UCSD-AML1 (cell line): ENCODE measurements at regions not wholly inside any gene's neighbourhood (a gene's known extent, or its start where the extent isn't known, plus 50 kb on each side); places are given as distances from the start of the nearest gene placed in this dataset.

Source experiments
- DNase-seq: peaks from one replicate; lab custom pipeline; 2025; ENCODE audit not compliant: unreplicated experiment; lab: John Stamatoyannopoulos, UW

DNA sequence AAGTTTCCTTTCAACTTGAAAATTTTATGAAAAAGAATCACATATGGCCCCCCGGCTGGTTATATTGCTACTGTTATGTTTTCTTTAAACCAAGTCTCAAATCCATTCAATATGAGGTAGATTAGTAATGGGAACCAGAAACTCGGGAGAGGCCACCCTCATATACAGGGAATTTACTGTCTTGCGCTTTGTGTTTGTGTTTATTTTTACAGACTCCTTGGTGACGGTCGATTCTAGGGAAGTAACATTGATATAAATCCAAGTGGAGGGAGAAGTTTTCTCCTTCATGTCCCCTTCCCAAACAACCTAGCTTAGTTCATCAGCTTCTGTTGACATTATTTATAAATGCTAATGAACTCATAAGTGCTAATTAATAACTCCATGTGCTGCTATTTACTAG is 163.5 kb upstream of the LMO4 start:
- no peak for DNase-seq

DNA sequence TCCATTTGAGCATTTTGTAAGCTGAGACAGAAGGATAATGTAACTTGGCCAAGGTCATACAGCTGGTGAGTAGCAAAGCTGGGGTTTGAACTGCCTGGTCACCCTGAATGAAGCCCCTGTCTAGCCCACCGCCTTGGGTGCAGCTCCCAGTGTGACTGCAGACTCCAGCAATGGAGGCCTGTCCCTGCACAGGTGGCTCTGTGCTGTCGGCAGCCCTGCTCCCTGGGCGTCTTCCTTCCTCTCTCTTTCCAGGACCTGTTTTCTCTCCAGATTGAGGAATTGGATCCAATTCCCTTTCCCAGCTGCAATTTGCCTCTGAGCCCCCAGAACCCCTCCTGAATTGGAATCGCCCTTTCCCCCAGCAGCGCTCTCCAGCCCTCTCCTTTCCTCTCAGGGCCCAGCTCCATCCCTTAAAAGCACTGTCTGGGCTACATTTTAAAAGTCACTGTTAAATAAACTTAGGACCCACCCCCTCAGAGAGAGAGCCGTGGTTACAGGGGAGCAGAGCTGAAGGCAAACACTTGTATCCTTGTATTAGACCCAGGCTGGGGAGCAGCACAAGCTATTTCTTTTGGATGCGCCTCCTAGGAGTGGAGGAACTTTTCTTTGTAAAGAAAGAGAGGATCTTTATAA is 161.4 kb upstream of the LMO4 start:
- DNase-seq: no peak

DNA sequence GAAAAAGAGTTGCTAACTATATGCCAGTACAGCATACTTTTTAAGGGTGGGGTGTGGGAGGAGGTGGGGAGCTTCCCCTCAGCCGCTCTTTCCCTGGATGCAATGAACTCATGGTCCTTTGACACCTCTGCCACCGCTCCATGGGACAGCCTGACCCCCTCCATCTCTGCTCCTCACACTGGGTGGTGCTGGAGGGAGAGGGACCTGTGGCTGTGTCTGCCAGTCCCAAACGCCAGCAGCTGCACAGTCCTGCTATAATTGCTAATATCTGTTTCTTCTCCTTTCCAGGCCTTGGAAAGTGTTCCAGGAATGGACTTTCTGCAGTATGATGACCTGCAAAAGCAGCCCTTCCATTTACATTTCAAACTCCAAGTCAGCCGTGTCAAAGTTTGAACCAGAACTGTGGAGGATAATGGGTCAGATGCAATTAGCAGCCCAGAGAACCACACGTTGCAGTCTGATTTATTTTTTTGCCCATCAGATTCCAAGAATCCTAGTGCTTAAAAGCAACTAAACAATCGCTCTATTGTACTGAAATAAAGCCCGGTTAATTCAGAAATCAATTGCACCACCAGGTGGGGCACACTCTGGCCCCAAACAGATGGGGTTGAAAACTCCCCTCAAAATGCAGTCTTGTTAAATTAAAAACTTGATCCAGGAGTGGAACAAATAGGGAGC is 160.7 kb upstream of the LMO4 start:
- DNase-seq: no peak

DNA sequence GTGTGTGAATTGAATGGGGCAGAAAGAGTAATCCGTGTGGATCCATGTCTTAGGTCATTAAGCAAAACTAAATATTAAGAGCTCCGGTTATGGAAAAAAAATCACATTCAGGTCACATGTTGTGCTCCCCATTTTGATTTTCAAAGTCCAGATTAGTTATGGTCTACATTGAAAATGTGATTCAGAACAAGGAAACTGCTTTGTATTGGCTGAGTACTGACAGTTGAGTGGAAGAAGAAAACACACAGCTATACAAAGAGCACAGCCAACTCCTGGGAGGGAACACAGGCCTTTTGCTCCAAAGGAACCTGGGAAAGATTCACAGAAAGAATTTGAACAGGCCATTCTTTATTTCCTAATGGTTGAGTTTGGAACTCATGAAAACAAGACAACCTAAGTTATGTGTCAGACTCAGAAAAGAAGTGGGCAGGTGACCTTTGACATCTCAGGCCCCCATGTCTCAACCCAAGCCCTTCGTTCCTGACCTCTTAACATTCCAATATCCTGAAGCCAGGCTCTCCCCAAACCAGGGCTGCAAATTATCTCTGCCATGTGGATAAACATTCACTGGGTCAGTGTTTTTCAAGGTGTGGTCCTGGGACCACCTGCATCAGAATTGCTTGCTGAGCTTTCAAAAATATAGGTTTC is 159.3 kb upstream of the LMO4 start:
- no peak for DNase-seq

DNA sequence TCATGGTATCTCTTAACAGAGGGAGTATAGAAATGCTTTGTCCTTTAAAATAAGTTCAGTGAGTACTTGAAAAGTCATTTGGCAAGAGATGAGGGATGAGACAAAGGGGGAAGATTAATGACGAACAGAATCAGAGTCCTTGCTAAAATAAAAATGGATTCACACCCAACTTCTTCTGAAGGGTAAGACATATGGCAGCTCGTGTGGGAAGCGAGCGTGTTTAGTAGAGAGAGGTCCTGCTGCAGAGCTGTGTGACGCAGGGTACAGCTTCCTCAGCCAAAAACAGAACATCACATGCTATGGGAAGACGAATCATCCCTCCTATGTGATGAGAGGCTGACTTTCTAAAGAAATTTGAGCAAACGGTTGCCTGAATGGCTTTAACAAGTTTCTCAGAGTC is 158.5 kb upstream of the LMO4 start:
- DNase-seq: no peak

DNA sequence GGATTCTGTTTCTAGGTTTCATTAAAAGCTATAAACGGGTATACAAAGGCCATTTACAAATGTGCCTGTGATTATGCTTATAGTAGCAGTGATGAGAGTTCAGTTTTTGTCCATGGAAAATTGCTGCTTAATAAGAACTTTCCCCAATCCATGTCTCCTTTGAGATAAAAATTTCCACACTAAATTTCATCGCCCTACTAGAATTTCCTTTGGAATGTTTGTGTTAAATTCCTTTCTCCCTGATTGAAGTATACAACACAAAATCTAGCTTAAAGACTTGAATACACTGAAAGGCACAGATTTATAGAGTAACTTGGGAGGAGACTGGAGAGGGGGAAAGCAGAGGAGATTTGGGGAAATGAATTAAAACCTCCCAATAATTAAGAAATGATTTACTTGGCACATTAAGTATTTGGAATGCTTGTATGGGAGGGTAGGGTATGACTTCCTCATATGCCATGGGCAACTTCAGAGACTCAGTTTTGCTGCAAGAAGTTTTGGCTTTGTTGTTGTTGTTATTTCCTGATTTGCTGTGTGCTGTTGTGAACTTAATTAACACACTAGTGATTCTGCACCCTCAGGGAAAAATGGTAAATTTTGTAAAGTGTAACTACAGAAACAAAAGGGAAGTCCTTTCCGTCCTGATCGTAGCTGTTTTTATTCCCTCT is 157.6 kb upstream of the LMO4 start:
- no peak for DNase-seq

DNA sequence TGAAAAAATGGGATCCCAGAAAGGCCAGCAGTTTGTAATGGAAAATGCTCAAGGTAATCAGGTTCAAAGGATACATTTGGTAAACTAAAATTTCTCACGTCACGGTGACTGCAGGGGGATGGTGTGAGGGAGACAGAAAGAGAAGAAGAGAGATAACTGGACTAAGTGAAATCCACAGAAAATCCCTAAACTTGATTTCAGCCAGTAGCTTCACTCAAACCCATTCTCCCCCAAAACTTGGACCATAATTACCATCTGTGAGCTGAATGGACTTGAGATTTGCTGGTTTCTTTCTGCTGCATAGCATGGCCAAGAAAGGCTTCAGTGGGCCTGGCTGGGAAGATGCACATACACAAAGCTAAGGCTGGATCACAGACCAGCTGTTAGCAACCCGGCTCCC is 155.4 kb upstream of the LMO4 start:
- DNase-seq: no peak

DNA sequence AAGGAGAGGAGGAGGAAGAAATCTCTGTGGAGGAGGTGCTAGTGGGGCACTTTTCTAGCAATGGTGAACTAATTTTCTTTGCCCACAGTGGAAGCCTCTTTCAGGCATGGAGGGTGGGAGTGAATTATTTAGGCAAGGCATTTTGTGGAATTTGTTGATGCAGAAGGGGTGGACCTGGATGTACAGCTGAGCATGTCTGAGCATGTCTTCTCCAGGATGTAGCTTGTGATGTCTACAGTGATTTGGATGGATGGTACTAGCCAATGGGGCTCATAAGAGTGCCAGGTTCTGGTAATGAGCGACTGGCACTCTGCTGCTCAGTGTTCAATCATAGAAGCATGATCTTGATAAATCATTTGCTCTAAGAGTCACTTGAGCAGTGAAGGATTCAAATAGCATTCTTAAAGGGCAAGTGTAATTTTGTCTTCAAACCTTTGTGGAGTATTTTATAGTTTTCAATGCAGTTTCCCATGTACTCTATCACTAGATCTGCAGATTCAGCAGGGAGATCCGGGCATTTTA is 153.9 kb upstream of the LMO4 start:
- DNase-seq: no peak

DNA sequence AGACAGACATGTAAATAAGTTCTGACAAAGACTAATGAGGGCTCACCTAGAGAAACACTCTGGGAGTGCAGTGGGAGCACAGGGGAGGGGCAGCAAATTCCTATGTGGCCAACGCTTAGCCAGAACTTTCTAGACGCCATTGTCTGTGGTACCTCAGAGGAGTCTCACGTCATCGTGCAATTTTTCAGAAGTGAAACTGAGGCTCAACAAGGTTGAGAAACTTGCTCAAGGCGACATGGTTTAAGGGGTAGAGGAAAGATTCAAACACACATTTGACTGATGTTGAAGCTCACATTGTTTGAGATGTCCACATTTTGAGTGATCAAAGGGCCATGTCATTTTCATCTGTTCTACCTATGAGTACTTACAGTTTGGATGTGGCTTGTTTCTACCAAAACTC is 152.6 kb upstream of the LMO4 start:
- no peak for DNase-seq

DNA sequence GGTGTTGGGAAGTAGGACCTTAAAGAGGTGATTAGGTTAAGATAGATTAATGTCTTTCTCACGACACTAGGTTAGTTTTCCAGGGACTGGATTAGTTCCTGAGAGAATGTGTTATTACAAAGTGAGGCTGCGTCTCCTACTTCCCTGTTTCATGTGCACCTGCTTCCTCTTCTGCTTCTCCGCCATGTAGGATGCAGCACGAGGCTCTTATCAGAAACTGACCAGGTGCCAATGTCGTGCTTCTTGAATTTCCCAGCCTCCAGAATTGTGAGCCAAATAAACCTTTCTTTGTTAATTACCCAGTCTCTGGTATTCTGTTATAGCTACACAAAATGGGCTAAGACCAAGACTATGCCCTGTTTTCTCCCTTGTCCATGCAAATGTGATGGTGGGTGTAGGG is 152.2 kb upstream of the LMO4 start:
- DNase-seq: no peak

DNA sequence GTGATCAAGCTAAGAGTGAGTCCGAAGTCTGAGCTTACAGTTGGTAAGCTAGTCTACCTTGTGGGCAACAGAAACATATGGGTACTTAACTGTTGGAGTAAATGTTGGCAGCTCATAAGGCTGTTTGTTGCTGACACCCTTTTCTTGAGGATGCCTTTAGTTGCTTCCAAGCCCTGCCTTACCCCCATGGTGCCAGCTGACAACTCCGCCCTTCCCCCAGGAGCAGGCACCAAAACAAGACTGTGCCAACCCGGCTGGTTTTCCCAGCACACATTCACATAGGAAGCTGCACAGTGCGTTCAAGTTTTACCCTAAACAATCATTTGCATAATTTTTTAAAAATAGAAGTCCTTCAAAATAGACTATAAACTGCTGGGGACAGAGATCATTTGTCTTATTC is 150.2 kb upstream of the LMO4 start:
- DNase-seq: no peak

DNA sequence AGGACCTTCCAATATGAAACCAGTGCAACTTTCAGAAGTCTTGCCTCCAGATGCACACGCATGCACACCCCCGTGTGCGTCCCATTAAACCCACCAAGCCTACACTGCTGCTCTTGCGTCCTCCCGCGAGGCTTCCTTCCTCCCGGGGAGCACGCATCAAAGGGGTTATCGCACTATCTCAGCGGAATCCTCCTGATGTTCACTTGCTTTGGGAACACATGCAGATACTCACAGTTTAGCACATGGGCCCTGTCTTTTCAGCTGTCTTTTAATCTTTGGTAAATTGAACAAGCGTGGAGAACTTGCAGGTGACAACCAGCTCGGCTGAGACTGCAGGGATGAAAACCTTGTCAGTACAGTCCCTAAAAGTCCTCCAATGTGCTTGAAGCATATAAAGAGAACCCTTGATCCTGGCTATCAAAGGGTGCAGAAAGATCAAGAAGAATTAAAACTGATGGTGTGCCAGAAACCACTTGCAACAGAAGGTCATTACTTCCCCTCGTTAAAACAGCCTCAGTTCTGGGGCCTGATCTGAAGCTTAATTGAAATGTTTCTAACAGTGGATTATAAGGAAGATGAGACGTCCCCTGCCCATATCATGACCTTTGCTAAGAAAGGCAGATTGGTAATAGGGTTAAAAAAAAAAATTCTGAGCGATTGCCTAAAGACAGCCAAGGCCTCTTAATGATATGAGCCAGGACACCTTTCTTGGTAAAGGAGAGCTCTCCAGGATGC is 149.4 kb upstream of the LMO4 start:
- no peak for DNase-seq

DNA sequence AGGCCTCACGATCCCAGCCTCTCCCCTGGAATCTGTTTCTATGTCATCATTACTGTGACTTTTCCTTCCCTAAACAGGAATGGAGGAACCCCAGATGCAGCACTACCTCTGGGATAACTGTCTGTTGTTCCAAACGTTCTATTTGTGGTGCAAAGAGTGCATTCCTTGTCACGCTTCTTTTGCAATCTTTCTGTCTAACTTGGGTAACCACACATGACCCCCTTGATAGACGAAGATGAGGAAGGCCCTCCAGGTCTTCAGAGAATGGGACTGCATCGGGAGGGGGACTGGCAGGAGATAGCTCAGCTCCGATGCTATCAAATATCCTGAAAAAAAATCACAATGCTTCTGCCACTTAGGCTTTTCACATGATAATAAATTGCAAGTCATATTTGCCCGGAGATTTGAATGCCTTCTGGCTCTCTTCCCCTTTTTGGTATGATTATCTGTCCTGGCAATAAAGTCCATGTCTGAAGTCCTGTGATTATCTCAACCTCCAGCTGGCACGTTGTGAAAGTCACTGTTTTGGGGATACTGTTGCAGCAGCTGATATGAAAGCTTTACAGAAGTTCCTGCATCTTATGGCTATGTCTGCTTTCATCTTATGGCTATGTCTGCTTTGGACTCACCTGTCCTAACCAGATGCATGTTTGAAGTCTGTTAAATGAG is 148.7 kb upstream of the LMO4 start:
- no peak for DNase-seq

DNA sequence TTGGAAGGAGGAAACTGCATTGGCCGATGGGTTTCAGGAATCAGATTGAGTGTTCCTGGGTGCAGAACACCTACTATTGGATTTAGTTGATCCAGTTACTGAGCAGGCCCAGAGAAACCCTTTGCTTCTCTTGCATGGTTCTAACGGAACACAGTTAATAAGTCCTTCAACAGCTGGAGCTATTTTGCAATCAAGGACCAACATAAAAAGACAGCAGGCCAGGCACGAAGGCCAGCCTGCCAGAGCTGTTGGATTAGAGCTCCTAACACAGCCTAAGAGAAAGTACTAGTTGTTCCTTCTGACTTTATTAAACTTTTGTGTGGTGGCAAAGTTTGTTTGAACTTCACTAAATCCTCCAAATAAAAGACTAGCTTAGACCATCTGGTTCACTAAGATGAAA is 148.0 kb upstream of the LMO4 start:
- DNase-seq: no peak

DNA sequence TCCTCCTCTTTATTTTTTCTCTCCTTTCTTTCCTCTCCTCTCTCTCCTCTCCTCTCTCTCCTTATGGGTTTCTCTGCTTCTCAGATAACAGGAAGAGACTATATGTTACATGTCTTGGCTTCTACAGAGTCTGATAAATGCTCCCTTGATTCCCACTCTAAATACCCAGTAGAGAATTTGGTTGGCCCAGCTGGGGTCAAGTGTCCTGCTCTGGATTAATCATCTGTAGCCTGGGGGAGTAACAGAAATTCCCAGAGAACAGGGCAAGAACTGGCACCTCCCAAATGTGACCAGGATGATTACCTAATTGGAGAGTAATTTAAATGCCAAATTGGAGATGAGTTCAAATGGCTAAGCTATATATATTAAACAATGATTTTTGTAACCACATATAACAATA is 146.1 kb upstream of the LMO4 start:
- DNase-seq: no peak

DNA sequence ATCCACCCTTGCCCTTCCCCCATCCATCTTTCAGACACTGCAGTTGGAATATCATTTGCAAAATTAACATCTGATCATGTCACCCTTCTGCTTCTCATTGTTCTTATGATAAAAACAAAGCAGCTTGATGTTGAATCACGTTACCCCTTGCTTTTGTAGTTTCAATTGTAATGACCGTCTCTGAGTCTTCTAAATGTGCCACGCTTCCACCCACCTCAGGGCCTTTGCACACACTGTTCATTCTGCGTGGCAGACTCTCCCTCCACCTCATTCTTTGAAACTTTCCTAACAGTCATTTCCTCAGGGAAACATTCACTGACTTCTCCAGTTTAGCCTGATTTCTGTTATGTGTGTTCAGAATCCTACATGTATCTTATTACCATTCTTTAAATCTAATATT is 143.6 kb upstream of the LMO4 start:
- no peak for DNase-seq

DNA sequence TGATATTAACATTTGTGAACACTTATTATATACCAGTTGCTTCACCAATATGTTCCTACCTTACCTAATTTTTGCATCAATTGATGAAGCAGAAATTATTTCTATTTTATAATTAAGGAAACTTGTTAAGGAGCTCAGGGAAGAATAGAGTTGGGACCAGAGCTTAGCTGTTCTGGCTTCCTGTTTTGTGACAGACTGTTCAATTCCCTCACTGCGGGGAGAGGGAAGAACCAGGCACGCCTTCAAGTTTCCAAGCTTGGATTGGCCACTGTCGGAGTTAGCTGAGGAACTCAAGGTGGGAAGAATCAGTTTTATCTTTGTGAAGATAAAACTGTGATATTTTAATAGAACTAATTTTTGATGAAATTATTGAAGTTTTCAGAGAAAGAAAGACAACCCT is 142.3 kb upstream of the LMO4 start:
- DNase-seq: no peak

DNA sequence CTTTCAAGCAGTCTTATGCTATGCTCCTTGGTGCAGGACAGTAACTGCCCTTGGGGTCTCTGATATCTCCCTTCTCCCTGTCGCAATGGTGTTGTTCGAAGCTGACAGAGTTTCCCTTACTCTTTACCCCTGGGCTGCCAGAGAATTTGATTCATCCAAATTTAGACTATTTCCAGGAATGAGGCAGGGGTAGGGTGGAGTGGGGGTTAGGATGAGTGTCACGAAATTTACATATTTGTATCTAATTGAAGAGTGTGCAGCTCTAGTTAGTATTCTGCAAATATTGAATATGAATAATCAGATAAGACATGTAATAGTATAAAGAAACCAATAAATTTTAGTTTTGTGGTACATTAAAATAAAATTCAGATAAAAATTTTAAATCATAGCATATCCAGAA is 140.0 kb upstream of the LMO4 start:
- no peak for DNase-seq

DNA sequence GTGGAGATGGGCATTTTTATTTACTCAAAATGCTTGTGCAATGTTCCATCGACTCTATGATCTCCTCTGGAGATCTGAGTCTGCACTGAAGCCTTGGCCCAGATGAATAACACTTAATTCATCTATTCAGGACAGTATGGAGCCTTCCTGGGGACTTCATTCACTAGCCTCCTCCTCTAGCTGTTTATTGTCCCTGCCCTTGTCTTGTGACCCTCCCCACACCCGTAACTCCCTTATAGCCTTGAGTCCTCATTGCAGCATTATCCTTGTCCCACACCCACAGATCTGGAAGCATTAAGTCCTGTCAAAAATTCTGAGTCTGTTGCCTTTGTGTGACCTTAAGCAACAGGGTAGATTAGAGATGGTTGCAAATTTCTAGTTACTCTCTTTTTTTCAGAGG is 138.3 kb upstream of the LMO4 start:
- DNase-seq: no peak

DNA sequence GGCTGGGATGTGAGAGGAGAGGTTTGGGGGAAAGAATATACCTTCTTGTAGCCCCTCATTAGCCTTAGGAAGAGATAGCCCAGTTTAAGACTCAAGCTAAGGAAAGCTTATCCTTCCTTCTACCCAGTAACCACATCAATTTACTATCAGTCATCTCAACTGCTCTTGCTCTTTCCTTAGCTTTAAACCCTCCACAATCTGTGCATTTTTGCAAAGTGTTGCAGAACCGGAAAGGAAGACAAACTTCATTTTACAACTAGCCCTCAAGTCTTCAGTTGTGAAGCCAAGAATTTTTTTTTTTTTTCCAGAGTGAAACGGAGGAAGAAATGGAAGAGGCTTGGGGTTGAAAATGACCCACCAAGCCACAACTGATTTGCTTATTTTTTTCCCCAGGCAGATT is 137.0 kb upstream of the LMO4 start:
- no peak for DNase-seq

DNA sequence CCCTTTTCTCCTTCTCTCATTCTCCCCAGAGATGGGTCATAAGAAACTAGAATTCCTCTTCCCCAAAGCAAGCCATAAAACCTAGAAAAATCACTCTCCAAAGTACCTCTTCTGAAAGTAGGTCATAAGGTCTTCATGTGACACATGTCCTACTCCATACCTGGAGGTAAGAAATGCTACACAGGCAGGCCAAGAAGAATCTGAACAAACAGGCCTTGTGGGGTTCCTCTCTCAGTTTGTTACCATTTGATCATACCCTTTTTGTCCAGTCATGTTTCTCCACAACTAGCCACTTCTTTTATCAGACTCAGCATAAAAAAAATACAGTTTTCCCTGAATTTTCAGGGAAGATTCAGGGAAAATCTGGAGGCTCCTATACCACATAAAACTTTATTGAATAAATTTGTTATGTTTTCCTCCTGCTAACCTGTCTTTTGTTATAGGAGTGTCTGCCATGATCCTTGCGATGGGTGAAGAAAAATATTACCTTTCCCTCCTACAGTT is 134.4 kb upstream of the LMO4 start:
- DNase-seq: no peak
